Gastrocnemius medialis (tissue), 4 donors: ENCODE measurements at regions not wholly inside any gene's neighbourhood (a gene's known extent, or its start where the extent isn't known, plus 50 kb on each side); places are given as distances from the start of the nearest gene placed in this dataset.

ENCODE experiments used
- CTCF ChIP-seq, 5 experiments: fragments of 450-650 bp in 3 of 5; fragments of 200-600 bp in 2 of 5; sonication (generic) in 2 of 5; IDR thresholded peaks in 4 of 5; conservative IDR thresholded peaks in 1 of 5; 1 replicate in 4 of 5; 2 replicates in 1 of 5; pipeline ENCODE4 v1.5.1; 2016 to 2019; ENCODE audit warnings: antibody characterized with exemption in 5 of 5, mild to moderate bottlenecking in 3 of 5, moderate library complexity in 3 of 5
- POLR2A ChIP-seq, 2 donors: fragments of 450-650 bp; IDR thresholded peaks; one replicate each; pipeline ENCODE4 v1.6.1; 2017; ENCODE audit warnings: antibody characterized with exemption in 2 of 2, mild to moderate bottlenecking in 2 of 2, moderate library complexity in 2 of 2

GRCh38 chr6:41477572-41477971 lies 68.6 kb upstream of the FOXP4 start:
- no peak for TF ChIP-seq CTCF (IDR thresholded peaks at IDR 0.05 in 4 of 5, conservative IDR thresholded peaks at IDR 0.05 in 1 of 5)
- no peak for TF ChIP-seq POLR2A (IDR thresholded peaks at IDR 0.05)
